ENCODE measurements at regions not wholly inside any gene's neighbourhood (a gene's known extent, or its start where the extent isn't known, plus 50 kb on each side); places are given as distances from the start of the nearest gene placed in this dataset.
"Not testable (repeated sequence)": the region's sequence is repeated elsewhere in the genome, so short reads cannot be mapped to it uniquely, and the experiment has no call there.

DNA sequence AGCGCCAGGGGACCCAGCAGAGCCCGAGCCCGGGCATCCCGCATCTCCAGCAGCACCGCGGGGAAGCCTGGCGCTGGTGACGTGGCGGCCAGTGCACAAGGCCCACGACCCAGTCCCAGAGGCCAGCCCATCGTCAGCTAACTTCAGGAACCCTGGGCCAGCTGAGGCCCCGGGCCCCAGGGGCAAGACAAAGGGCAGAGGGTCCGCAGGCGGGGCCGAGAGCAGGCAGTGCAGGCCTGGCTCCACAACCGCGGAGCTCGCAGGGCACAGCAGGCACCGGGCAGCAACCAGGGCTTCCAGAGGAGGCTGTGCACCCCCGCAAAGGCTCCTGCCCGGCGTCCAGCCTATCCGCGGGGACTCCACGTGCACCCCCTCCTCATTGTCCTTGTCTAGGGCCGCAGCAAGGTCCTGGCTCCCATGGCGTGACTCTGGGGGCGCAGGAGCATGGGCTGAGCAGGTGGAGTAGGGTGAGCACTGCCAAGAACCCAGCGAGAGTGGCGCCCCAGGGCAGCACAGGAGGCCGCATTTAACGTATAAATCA lies 352.5 kb downstream of the KCNJ18 start:
- H3K4me1 Mint-ChIP-seq; H3K36me3 Mint-ChIP-seq (ENCODE audit: low read depth); POLR2A ChIA-PET; H3K27me3 Mint-ChIP-seq; intact Hi-C loops (cut with micrococcal nuclease); CTCF ChIA-PET; H3K27ac Mint-ChIP-seq; DNase-seq; H3K4me3 Mint-ChIP-seq; H3K9me3 Mint-ChIP-seq; ATAC-seq (ENCODE audit: low read depth): not testable (repeated sequence)

DNA sequence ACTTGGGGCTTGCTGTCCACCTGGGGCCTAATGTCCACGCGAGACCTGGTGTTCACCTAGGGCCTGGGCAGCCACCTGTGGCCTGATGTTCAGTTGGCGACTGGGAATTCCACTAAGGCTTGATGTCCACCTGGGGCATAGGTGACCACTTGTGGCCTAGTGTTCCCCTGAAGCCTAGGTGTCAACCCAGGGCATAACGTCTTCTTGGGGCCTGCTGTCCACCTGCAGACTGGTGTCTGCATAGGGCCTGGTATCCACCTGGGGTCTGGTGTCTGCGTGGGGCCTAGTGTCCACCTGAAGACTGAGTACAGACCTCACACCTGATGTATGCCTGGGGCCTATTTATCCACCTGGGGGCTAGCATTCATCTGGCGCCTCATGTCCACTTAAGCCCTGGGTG lies 355.2 kb downstream of the KCNJ18 start:
- H3K9me3 Mint-ChIP-seq; intact Hi-C loops (cut with micrococcal nuclease): not testable (repeated sequence)

DNA sequence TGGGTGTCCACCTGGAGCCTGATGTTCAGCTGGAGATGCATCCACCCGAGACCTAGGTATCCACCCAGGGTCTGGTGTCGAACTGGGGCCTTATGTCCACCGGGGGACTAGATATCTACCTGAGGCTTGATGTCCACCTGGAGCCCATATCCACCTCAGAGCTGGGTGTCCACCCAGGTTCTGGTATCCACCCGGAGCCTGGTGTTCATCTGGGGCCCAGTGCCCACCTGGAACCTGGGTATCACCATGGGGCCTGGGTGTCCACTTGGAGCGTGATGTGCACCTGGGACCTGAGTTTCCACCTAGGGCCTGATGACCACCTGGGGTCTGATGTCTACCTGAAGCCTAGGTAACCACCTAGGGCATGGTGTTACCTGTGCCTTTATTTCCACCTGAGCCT lies 355.9 kb downstream of the KCNJ18 start:
- H3K27me3 Mint-ChIP-seq; POLR2A ChIA-PET; DNase-seq; H3K4me3 Mint-ChIP-seq; CTCF ChIA-PET; intact Hi-C loops (cut with micrococcal nuclease); H3K27ac Mint-ChIP-seq; H3K36me3 Mint-ChIP-seq (ENCODE audit: low read depth); ATAC-seq (ENCODE audit: low read depth); H3K4me1 Mint-ChIP-seq; H3K9me3 Mint-ChIP-seq: not testable (repeated sequence)

More for the DNA sequence above, 355.2 kb downstream of the KCNJ18 start:
- DNase-seq; ATAC-seq (ENCODE audit: low read depth); H3K36me3 Mint-ChIP-seq (ENCODE audit: low read depth); H3K4me1 Mint-ChIP-seq; POLR2A ChIA-PET; H3K27ac Mint-ChIP-seq; H3K4me3 Mint-ChIP-seq; CTCF ChIA-PET; H3K27me3 Mint-ChIP-seq: not testable (repeated sequence)

DNA sequence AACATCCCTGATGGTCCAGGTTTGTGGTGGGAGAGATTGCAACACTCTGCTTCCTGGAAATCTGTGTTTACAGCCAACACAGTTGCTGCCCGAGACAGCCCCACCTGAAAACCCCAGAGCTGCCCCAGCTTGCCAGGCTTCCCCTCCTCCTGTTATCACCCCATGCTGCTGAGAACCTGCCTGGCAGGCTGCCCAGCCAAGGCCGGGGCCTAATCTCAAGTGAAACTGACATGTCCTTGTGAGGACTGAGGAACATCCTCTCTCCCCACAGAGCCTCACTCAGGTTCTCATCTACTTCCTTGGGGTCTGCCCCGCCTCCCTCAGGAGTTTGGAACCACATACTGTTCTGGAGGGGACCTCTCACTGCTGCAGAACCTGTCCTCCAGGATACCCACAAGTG lies 358.4 kb downstream of the KCNJ18 start:
- ATAC-seq (ENCODE audit: low read depth); H3K27ac Mint-ChIP-seq; CTCF ChIA-PET; intact Hi-C loops (cut with micrococcal nuclease); H3K27me3 Mint-ChIP-seq; DNase-seq; H3K9me3 Mint-ChIP-seq; H3K36me3 Mint-ChIP-seq (ENCODE audit: low read depth); POLR2A ChIA-PET; H3K4me1 Mint-ChIP-seq; H3K4me3 Mint-ChIP-seq: not testable (repeated sequence)

DNA sequence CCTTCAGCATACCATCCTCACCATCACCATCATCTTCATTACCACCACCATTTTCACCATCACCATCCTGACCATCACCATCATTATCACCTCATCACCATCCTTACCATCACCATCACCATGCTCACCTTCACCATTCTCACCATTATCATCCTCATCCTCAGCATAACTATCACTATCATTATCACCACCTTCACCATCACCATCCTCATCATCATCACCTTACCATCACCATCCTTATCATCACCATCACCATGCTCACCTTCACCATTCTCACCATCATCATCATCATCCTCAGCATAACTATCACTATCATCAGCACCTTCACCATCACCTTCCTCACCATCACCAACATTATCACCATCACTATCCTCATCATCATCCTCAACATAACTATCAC lies 360.4 kb downstream of the KCNJ18 start:
- H3K27ac Mint-ChIP-seq; H3K9me3 Mint-ChIP-seq; H3K27me3 Mint-ChIP-seq; POLR2A ChIA-PET; DNase-seq; H3K36me3 Mint-ChIP-seq (ENCODE audit: low read depth); H3K4me1 Mint-ChIP-seq; H3K4me3 Mint-ChIP-seq; CTCF ChIA-PET; intact Hi-C loops (cut with micrococcal nuclease); ATAC-seq (ENCODE audit: low read depth): not testable (repeated sequence)

DNA sequence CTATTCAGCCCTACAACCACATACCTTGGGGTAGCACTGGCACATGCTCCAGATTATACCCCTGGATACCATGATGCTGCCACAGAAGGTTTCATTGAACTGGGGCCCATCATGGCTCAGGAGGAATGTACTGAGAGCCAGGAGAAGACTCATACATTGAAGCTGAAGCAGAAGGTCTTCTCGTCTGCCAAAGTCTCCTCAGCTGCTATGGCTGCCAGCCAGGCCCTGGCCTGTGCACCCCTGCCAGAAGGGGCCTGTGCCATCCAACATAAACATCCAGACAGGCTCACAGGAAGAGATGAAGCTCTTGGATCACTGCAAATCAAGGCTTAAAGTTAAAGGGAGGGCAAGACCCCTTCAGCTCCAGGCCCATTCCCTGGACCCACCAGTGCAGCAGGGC lies 364.2 kb downstream of the KCNJ18 start:
- H3K27me3 Mint-ChIP-seq; POLR2A ChIA-PET; H3K4me1 Mint-ChIP-seq; H3K9me3 Mint-ChIP-seq; H3K4me3 Mint-ChIP-seq; ATAC-seq (ENCODE audit: low read depth); DNase-seq; H3K27ac Mint-ChIP-seq; H3K36me3 Mint-ChIP-seq (ENCODE audit: low read depth); intact Hi-C loops (cut with micrococcal nuclease); CTCF ChIA-PET: not testable (repeated sequence)

DNA sequence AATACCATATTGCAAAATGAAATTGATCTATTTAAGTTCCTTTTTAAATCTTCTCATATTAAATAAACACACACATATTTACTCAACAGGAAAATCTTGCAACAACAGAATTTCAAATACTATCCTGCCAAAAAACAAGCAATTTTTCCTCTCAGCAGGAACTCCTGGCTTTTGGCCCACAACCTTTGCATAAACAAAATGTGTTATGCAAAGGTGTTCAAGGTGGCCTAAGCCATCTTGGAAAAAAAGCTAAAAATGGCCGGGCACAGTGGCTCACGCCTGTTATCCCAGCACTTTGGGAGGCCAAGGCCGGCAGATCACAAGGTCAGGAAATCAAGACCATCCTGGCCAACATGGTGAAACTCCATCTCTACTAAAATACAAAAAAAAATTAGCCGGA lies 383.6 kb downstream of the KCNJ18 start:
- H3K36me3 Mint-ChIP-seq (ENCODE audit: low read depth); intact Hi-C loops (cut with micrococcal nuclease); H3K4me3 Mint-ChIP-seq; POLR2A ChIA-PET; H3K27ac Mint-ChIP-seq; CTCF ChIA-PET; H3K27me3 Mint-ChIP-seq; DNase-seq; ATAC-seq (ENCODE audit: low read depth); H3K4me1 Mint-ChIP-seq; H3K9me3 Mint-ChIP-seq: not testable (repeated sequence)

DNA sequence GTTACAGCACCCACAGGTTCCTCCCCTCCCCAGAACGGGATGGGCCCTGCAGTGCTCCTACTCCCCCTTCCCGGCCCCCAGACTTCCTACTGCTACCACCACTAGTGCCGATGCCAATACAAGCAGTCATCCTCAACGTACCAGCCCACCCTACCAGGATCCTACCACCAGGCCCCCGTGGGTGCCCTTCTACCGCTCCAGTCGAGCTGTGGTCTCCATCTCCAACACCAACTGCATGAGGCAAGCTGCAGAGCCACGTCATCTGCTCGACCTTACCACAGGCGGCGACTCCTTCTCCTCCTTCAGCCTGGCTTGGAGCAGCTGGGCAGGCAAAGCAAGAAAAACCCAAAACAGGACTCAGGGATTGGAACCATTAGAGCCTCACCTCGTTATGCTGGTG lies 396.3 kb downstream of the KCNJ18 start:
- H3K27ac Mint-ChIP-seq; H3K27me3 Mint-ChIP-seq; POLR2A ChIA-PET; DNase-seq; ATAC-seq (ENCODE audit: low read depth); H3K36me3 Mint-ChIP-seq (ENCODE audit: low read depth); H3K4me3 Mint-ChIP-seq; CTCF ChIA-PET; H3K4me1 Mint-ChIP-seq; intact Hi-C loops (cut with micrococcal nuclease): not testable (repeated sequence)
- H3K9me3 Mint-ChIP-seq, result peaks cover 13% of the 10 kb centered on the region

DNA sequence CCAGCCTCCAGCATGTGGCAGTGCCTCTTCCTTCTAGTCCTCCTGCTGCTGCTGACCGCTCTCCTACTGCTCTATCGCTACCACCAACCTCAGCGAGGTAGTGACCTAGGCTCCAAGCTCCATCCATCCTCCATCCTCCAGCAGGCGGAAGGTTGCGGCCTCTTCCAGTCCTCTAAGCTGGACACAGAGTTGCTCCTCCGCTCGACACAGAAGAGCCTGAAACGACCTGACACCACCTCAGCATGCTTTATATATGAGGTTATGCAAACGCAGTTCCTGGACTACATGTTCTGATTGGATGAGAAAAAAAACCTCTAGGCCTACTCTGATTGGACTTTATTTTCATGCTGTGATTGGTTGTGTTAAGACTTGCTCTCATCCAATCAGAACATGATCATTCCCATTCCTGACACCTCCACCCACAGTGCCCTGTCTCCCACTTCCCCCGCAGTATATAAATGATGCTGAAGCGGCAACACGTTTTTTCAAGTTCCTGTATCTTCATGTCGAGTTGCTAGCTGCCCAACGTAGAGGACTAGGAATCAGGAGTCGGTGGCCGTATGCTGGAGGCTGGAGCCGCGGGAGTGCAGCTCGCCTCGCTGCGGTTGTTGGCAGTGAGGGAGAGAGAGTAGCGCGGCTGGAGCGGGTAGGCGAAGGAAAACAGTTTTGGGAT lies 398.1 kb downstream of the KCNJ18 start:
- no peaks in the 10 kb centered on the region for H3K4me1 Mint-ChIP-seq
- H3K9me3 Mint-ChIP-seq, result peaks cover 11% of the 10 kb centered on the region
- intact Hi-C loops (cut with micrococcal nuclease), result no loop called here
- CTCF ChIA-PET, result no interaction called here
- no peak for ATAC-seq (ENCODE audit: low read depth)
- no peak overlapping the region for H3K4me3 Mint-ChIP-seq
- H3K27ac Mint-ChIP-seq, result no peak overlapping the region
- no peaks in the 10 kb centered on the region for H3K27me3 Mint-ChIP-seq
- no peak for DNase-seq
- TF ChIP-seq, protein P1, sequence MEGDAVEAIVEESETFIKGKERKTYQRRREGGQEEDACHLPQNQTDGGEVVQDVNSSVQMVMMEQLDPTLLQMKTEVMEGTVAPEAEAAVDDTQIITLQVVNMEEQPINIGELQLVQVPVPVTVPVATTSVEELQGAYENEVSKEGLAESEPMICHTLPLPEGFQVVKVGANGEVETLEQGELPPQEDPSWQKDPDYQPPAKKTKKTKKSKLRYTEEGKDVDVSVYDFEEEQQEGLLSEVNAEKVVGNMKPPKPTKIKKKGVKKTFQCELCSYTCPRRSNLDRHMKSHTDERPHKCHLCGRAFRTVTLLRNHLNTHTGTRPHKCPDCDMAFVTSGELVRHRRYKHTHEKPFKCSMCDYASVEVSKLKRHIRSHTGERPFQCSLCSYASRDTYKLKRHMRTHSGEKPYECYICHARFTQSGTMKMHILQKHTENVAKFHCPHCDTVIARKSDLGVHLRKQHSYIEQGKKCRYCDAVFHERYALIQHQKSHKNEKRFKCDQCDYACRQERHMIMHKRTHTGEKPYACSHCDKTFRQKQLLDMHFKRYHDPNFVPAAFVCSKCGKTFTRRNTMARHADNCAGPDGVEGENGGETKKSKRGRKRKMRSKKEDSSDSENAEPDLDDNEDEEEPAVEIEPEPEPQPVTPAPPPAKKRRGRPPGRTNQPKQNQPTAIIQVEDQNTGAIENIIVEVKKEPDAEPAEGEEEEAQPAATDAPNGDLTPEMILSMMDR (IDR thresholded peaks at IDR 0.05), result no peak
- H3K36me3 Mint-ChIP-seq (ENCODE audit: low read depth), result no peaks in the 10 kb centered on the region
- POLR2A ChIA-PET, result no interaction called here

DNA sequence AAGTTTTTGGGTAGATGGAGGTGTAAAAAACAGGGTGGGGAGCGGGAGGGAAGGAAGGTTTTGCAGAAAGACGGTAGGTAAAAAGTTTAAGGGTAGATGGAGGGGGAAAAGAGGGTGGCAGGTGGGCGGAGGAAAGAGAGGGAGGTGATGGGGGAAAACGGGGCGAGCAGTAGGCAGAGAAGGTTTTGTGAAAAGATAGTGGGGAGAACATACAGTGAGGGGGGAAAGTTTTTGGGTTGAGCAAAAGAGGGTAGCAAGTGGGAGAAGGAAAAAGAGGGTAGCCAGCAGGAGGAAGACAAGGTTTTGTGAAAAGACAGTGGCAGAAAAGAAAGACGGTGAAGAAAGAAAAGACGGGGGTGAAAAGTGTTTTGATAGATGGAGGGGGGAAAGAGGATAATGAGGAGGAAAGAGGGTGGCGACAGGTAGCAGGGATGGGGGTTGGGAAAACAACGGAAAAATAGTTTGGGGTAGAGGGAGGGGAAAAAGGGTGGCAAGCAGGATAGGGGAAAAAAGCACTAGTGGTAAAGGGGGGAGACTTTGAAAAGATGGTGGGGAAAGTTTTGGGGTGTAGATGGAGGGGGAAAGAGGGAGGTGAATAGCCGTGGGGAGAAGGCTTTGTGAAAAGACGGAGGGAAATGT lies 398.8 kb downstream of the KCNJ18 start:
- H3K4me1 Mint-ChIP-seq; H3K4me3 Mint-ChIP-seq; ATAC-seq (ENCODE audit: low read depth); H3K36me3 Mint-ChIP-seq (ENCODE audit: low read depth); H3K27ac Mint-ChIP-seq; H3K27me3 Mint-ChIP-seq; intact Hi-C loops (cut with micrococcal nuclease); CTCF ChIA-PET; POLR2A ChIA-PET; DNase-seq: not testable (repeated sequence)
- peaks cover 11% of the 10 kb centered on the region for H3K9me3 Mint-ChIP-seq

DNA sequence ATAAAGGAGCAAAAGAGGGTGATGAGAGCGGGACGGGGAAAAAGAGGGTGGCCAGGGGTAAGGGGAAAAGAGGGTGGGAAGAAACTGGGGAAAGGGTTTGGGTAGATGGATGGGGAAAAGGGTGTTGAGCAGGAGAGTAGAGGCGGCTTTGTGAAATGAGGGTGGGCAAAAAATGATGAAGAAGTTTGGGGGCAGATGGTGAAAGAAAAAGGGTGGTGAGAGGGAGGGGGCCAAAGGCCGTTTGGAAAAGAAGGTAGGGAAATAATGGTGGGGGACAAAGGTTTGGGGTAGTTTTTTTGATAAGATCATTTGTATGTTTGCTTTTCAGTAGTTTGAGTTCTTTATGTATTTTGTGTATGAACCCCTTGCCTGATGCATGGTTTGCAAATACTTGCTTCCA lies 399.5 kb downstream of the KCNJ18 start:
- H3K27ac Mint-ChIP-seq; H3K36me3 Mint-ChIP-seq (ENCODE audit: low read depth); DNase-seq; H3K4me3 Mint-ChIP-seq; POLR2A ChIA-PET; H3K27me3 Mint-ChIP-seq; intact Hi-C loops (cut with micrococcal nuclease); ATAC-seq (ENCODE audit: low read depth); H3K4me1 Mint-ChIP-seq; CTCF ChIA-PET: not testable (repeated sequence)
- H3K9me3 Mint-ChIP-seq, result peaks cover 11% of the 10 kb centered on the region
